Mesodermal cell (in vitro differentiated cells): ENCODE measurements at regions not wholly inside any gene's neighbourhood (a gene's known extent, or its start where the extent isn't known, plus 50 kb on each side); places are given as distances from the start of the nearest gene placed in this dataset.

ENCODE experiments used
- H3K27ac ChIP-seq: 2 replicates; pipeline ENCODE4 v1.7.0; 2013; ENCODE audit warnings: mild to moderate bottlenecking, low read depth, low read length, moderate library complexity; ENCODE audit not compliant: severe bottlenecking
- H3K36me3 ChIP-seq: 2 replicates; pipeline ENCODE4 v1.7.1; 2013; ENCODE audit warnings: mild to moderate bottlenecking, low read length, moderate library complexity; ENCODE audit not compliant: control insufficient read depth, insufficient read depth
- H3K4me1 ChIP-seq: one replicate; pipeline ENCODE4 v1.7.1; 2013; ENCODE audit warnings: mild to moderate bottlenecking, low read length; ENCODE audit not compliant: insufficient read depth, control insufficient read depth, poor library complexity, severe bottlenecking
- H3K4me3 ChIP-seq: 2 replicates; pipeline ENCODE4 v1.7.0; 2013; ENCODE audit warnings: low read length, control low read depth, mild to moderate bottlenecking; ENCODE audit not compliant: insufficient read depth, poor library complexity, severe bottlenecking; ENCODE audit errors: extremely low read depth
- H3K9me3 ChIP-seq: 2 replicates; pipeline ENCODE4 v1.7.1; 2013; ENCODE audit warnings: mild to moderate bottlenecking, low read length, moderate library complexity; ENCODE audit not compliant: control insufficient read depth
- WGBS, 2 experiments: methylation state at CpG; one replicate each; pipeline ENCODE4 v1.1.5; 2013; ENCODE audit warnings: missing lambda C conversion rate in 2 of 2; ENCODE audit not compliant: insufficient coverage in 2 of 2; 5-methylcytosine and 5-hydroxymethylcytosine counted together

GRCh38 chr7:116418524-116418923, 81.0 kb upstream of the CAV2 start:
- no peaks in the 10 kb centered on the region for H3K36me3 ChIP-seq
- peaks cover 17% of the 10 kb centered on the region for H3K4me1 ChIP-seq
- H3K4me3 ChIP-seq: no peak overlapping the region
- H3K9me3 ChIP-seq: no peaks in the 10 kb centered on the region
- H3K27ac ChIP-seq: no peak overlapping the region

GRCh38 chr7:116420003-116420402, 79.5 kb upstream of the CAV2 start:
- H3K4me3 ChIP-seq: no peak overlapping the region
- no peaks in the 10 kb centered on the region for H3K36me3 ChIP-seq
- WGBS, 2 experiments: 97 to 100% methylated on average over 2 of the region's 3 CpGs
- no peak overlapping the region for H3K27ac ChIP-seq
- H3K9me3 ChIP-seq: no peaks in the 10 kb centered on the region
- H3K4me1 ChIP-seq: peaks cover 17% of the 10 kb centered on the region

- H3K27ac ChIP-seq: no peak overlapping the region
- H3K36me3 ChIP-seq: no peaks in the 10 kb centered on the region
- no peaks in the 10 kb centered on the region for H3K9me3 ChIP-seq
- H3K4me3 ChIP-seq: no peak overlapping the region
- WGBS, 2 experiments: 100% methylated on average over 1 of the region's 1 CpG
- H3K4me1 ChIP-seq: peaks cover 17% of the 10 kb centered on the region
Measured at GRCh38 chr7:116421298-116421697, 78.2 kb upstream of the CAV2 start.

GRCh38 chr7:116422683-116423082, 76.9 kb upstream of the CAV2 start:
- H3K4me1 ChIP-seq: peaks cover 9% of the 10 kb centered on the region
- no peak overlapping the region for H3K4me3 ChIP-seq
- H3K36me3 ChIP-seq: no peaks in the 10 kb centered on the region
- H3K9me3 ChIP-seq: no peaks in the 10 kb centered on the region
- H3K27ac ChIP-seq: no peak overlapping the region

GRCh38 chr7:116423499-116423898, 76.0 kb upstream of the CAV2 start:
- 71 to 72% methylated on average over 2 to 3 of the region's 3 CpGs for WGBS, 2 experiments

GRCh38 chr7:116425647-116426209, 73.8 kb upstream of the CAV2 start:
- H3K4me3 ChIP-seq: no peak overlapping the region
- no peaks in the 10 kb centered on the region for H3K36me3 ChIP-seq
- peaks cover 2% of the 10 kb centered on the region for H3K4me1 ChIP-seq
- no peak overlapping the region for H3K27ac ChIP-seq
- WGBS, 2 experiments: no CpG with 5 or more reads among the region's 3 CpGs
- no peaks in the 10 kb centered on the region for H3K9me3 ChIP-seq

More at GRCh38 chr7:116423499-116423898, 76.0 kb upstream of the CAV2 start:
- H3K4me1 ChIP-seq: peaks cover 4% of the 10 kb centered on the region
- H3K9me3 ChIP-seq: no peaks in the 10 kb centered on the region
- H3K27ac ChIP-seq: no peak overlapping the region
- H3K4me3 ChIP-seq: no peak overlapping the region
- H3K36me3 ChIP-seq: no peaks in the 10 kb centered on the region

- no peak overlapping the region for H3K27ac ChIP-seq
- no peaks in the 10 kb centered on the region for H3K4me1 ChIP-seq
- H3K36me3 ChIP-seq: no peaks in the 10 kb centered on the region
- 100% methylated on average over 1 of the region's 4 CpGs; no CpG with 5 or more reads in 1 of the 2 experiments for WGBS, 2 experiments
- no peak overlapping the region for H3K4me3 ChIP-seq
- no peaks in the 10 kb centered on the region for H3K9me3 ChIP-seq
Measured at GRCh38 chr7:116426428-116427156, 72.9 kb upstream of the CAV2 start.

GRCh38 chr7:116429986-116430619, 69.4 kb upstream of the CAV2 start:
- Histone ChIP-seq H3K27ac (no peak overlapping the region), H3K4me1 (no peaks in the 10 kb centered on the region), H3K4me3 (no peak overlapping the region), H3K36me3 (no peaks in the 10 kb centered on the region), H3K9me3 (no peaks in the 10 kb centered on the region)
- no CpG with 5 or more reads among the region's 1 CpG for WGBS, 2 experiments

GRCh38 chr7:116431787-116432526, 67.6 kb upstream of the CAV2 start:
- Histone ChIP-seq H3K9me3 (peaks cover 3% of the 10 kb centered on the region), H3K4me3 (no peak overlapping the region), H3K27ac (no peak overlapping the region), H3K36me3 (no peaks in the 10 kb centered on the region), H3K4me1 (no peaks in the 10 kb centered on the region)
- 100% methylated on average over 1 to 2 of the region's 6 CpGs for WGBS, 2 experiments

GRCh38 chr7:116432527-116432916, 67.0 kb upstream of the CAV2 start:
- Histone ChIP-seq H3K4me3 (no peak overlapping the region), H3K9me3 (peaks cover 3% of the 10 kb centered on the region)
- WGBS, 2 experiments: 82 to 87% methylated on average over 2 of the region's 2 CpGs

More at GRCh38 chr7:116432527-116432916, 67.0 kb upstream of the CAV2 start:
- Histone ChIP-seq H3K36me3 (no peaks in the 10 kb centered on the region), H3K27ac (no peak overlapping the region), H3K4me1 (no peaks in the 10 kb centered on the region)
